Omental fat pad (tissue), 3 donors: ENCODE measurements at regions not wholly inside any gene's neighbourhood (a gene's known extent, or its start where the extent isn't known, plus 50 kb on each side); places are given as distances from the start of the nearest gene placed in this dataset.
"Not testable (repeated sequence)": the region's sequence is repeated elsewhere in the genome, so short reads cannot be mapped to it uniquely, and the experiment has no call there.

Experiments
- ATAC-seq: fragments of 150-250 bp; one replicate; pipeline ENCODE4 v1.9.1; 2016; ENCODE audit warnings: mild to moderate bottlenecking, moderate library complexity; ENCODE audit not compliant: low FRiP score
- DNase-seq: peaks from one replicate; pipeline ENCODE4 v3.0.0-alpha.2; 2019; ENCODE audit warnings: low spot score
- CTCF ChIP-seq, 3 donors: fragments of 450-650 bp; IDR thresholded peaks; one replicate each; pipeline ENCODE4 v1.5.1; 2016 to 2017; ENCODE audit warnings: antibody characterized with exemption in 3 of 3, mild to moderate bottlenecking in 3 of 3, moderate library complexity in 2 of 3

GRCh38 chr16:65808790-65809189, 557.7 kb upstream of the CDH5 start:
- TF ChIP-seq CTCF (IDR thresholded peaks at IDR 0.05) = no peak
- ATAC-seq = no peak
- DNase-seq = no peak

- ATAC-seq (no peak), DNase-seq (no peak)
- TF ChIP-seq CTCF (IDR thresholded peaks at IDR 0.05) = no peak
Measured at GRCh38 chr16:65807858-65808257, 558.6 kb upstream of the CDH5 start.

- not testable (repeated sequence) for ATAC-seq, DNase-seq
Measured at GRCh38 chr16:65805704-65806103, 560.8 kb upstream of the CDH5 start.

GRCh38 chr16:65796481-65796880, 570.0 kb upstream of the CDH5 start:
- no peak for TF ChIP-seq CTCF (IDR thresholded peaks at IDR 0.05)
- no peak for ATAC-seq
- DNase-seq = no peak

- ATAC-seq (no peak), DNase-seq (no peak)
- TF ChIP-seq CTCF (IDR thresholded peaks at IDR 0.05) = no peak
Measured at GRCh38 chr16:65794973-65795372, 571.5 kb upstream of the CDH5 start.

- no peak for DNase-seq
- no peak for ATAC-seq
Measured at GRCh38 chr16:65793781-65794180, 572.7 kb upstream of the CDH5 start.

GRCh38 chr16:65790768-65791167, 575.7 kb upstream of the CDH5 start:
- TF ChIP-seq CTCF (IDR thresholded peaks at IDR 0.05) = no peak
- DNase-seq (no peak), ATAC-seq (no peak)

More at GRCh38 chr16:65793781-65794180, 572.7 kb upstream of the CDH5 start:
- TF ChIP-seq CTCF (IDR thresholded peaks at IDR 0.05) = no peak
